Left ventricle myocardium inferior (tissue), 1 donor: ENCODE measurements at regions not wholly inside any gene's neighbourhood (a gene's known extent, or its start where the extent isn't known, plus 50 kb on each side); places are given as distances from the start of the nearest gene placed in this dataset.

Source experiments
- DNase-seq: peaks from one replicate; pipeline ENCODE4 v3.0.0-alpha.2; 2020
- H3K27ac ChIP-seq: fragments of 200-600 bp; replicated peaks from 2 replicates; pipeline ENCODE4 v1.8.0; 2021
- H3K27me3 ChIP-seq: fragments of 200-600 bp; 2 replicates; pipeline ENCODE4 v1.8.0; 2021; ENCODE audit warnings: low read depth
- H3K36me3 ChIP-seq: fragments of 200-600 bp; 2 replicates; pipeline ENCODE4 v1.8.0; 2021
- H3K4me1 ChIP-seq: fragments of 200-600 bp; 2 replicates; pipeline ENCODE4 v1.8.0; 2021
- H3K4me3 ChIP-seq: fragments of 200-600 bp; 2 replicates; pipeline ENCODE4 v1.8.0; 2021; ENCODE audit warnings: mild to moderate bottlenecking, moderate library complexity
- H3K9me3 ChIP-seq: fragments of 200-600 bp; replicated peaks from 2 replicates; pipeline ENCODE4 v1.8.0; 2021
- CTCF ChIP-seq: fragments of 200-600 bp; IDR thresholded peaks from 2 replicates; pipeline ENCODE4 v1.8.0; 2021; ENCODE audit warnings: antibody characterized with exemption, mild to moderate bottlenecking, borderline replicate concordance
- intact Hi-C: fragments of 100-400 bp; cut with micrococcal nuclease; formaldehyde crosslinking; loops from one replicate; pipeline ENCODE4 v1.11.0; 2022
- donor health status: DM: no; HTN: yes; CAD: no; lungs with severe emphysema.

- H3K27ac ChIP-seq: no peak overlapping the region
- no peak for TF ChIP-seq CTCF
- no peaks in the 10 kb centered on the region for H3K4me1 ChIP-seq
- H3K4me3 ChIP-seq: no peak overlapping the region
- intact Hi-C loops: no loop called here
- DNase-seq: no peak
- H3K36me3 ChIP-seq: no peaks in the 10 kb centered on the region
- H3K27me3 ChIP-seq: no peaks in the 10 kb centered on the region
- H3K9me3 ChIP-seq: no peaks in the 10 kb centered on the region
Observed at GRCh38 chr5:63128761-63129160, 550.1 kb downstream of the LRRC70 start.

GRCh38 chr5:63128018-63128417 is 549.4 kb downstream of the LRRC70 start:
- H3K27ac ChIP-seq: no peak overlapping the region
- no peaks in the 10 kb centered on the region for H3K9me3 ChIP-seq
- no peaks in the 10 kb centered on the region for H3K36me3 ChIP-seq
- no peaks in the 10 kb centered on the region for H3K4me1 ChIP-seq
- intact Hi-C loops: no loop called here
- H3K27me3 ChIP-seq: no peaks in the 10 kb centered on the region
- DNase-seq: no peak
- no peak for TF ChIP-seq CTCF
- no peak overlapping the region for H3K4me3 ChIP-seq

GRCh38 chr5:63127054-63127453 is 548.4 kb downstream of the LRRC70 start:
- Histone ChIP-seq H3K27ac (no peak overlapping the region), H3K4me1 (no peaks in the 10 kb centered on the region), H3K4me3 (no peak overlapping the region), H3K36me3 (no peaks in the 10 kb centered on the region), H3K9me3 (no peaks in the 10 kb centered on the region), H3K27me3 (no peaks in the 10 kb centered on the region)
- intact Hi-C loops: no loop called here
- DNase-seq: no peak
- TF ChIP-seq CTCF: no peak

GRCh38 chr5:63125862-63126261 is 547.2 kb downstream of the LRRC70 start:
- intact Hi-C loops: no loop called here
- Histone ChIP-seq H3K27me3 (no peaks in the 10 kb centered on the region), H3K36me3 (no peaks in the 10 kb centered on the region), H3K4me1 (no peaks in the 10 kb centered on the region), H3K4me3 (no peak overlapping the region), H3K9me3 (no peaks in the 10 kb centered on the region), H3K27ac (no peak overlapping the region)
- DNase-seq: no peak
- peak; percentile 36 for TF ChIP-seq CTCF

GRCh38 chr5:63125392-63125791 is 546.8 kb downstream of the LRRC70 start:
- Histone ChIP-seq H3K4me3 (no peak overlapping the region), H3K27me3 (no peaks in the 10 kb centered on the region), H3K4me1 (no peaks in the 10 kb centered on the region), H3K9me3 (no peaks in the 10 kb centered on the region), H3K36me3 (no peaks in the 10 kb centered on the region), H3K27ac (no peak overlapping the region)
- TF ChIP-seq CTCF: no peak
- DNase-seq: no peak
- intact Hi-C loops: no loop called here

GRCh38 chr5:63124266-63124665 is 545.6 kb downstream of the LRRC70 start:
- Histone ChIP-seq H3K36me3 (no peaks in the 10 kb centered on the region), H3K27me3 (no peaks in the 10 kb centered on the region), H3K27ac (no peak overlapping the region), H3K4me1 (no peaks in the 10 kb centered on the region), H3K4me3 (no peak overlapping the region), H3K9me3 (no peaks in the 10 kb centered on the region)
- no peak for DNase-seq
- TF ChIP-seq CTCF: no peak
- intact Hi-C loops: no loop called here
